Fibroblast of lung (primary cell): ENCODE measurements at regions not wholly inside any gene's neighbourhood (a gene's known extent, or its start where the extent isn't known, plus 50 kb on each side); places are given as distances from the start of the nearest gene placed in this dataset.

ENCODE experiments used
- DNase-seq, 2 donors: peaks; one replicate each; pipeline versions ENCODE4 v3.0.0 to v3.0.0-alpha.2; 2010; ENCODE audit warnings: low read depth in 2 of 2
- H2AFZ ChIP-seq: 2 replicates; pipeline ENCODE4 v1.5.1; 2012; ENCODE audit warnings: low read length, control low read depth, inconsistent platforms
- H3K27ac ChIP-seq: 2 replicates; pipeline ENCODE4 v1.5.1; 2011; ENCODE audit warnings: low read length, control low read depth; ENCODE audit not compliant: insufficient read depth
- H3K27me3 ChIP-seq: 2 replicates; pipeline ENCODE4 v1.5.1; 2011; ENCODE audit warnings: mild to moderate bottlenecking, low read length; ENCODE audit not compliant: control insufficient read depth, insufficient read depth
- H3K36me3 ChIP-seq: 2 replicates; pipeline ENCODE4 v1.5.1; 2011; ENCODE audit warnings: low read length; ENCODE audit not compliant: control insufficient read depth, insufficient read depth
- H3K4me1 ChIP-seq: 2 replicates; pipeline ENCODE4 v1.5.1; 2011; ENCODE audit warnings: low read length; ENCODE audit not compliant: control insufficient read depth, insufficient read depth; ENCODE audit errors: extremely low read depth
- H3K4me2 ChIP-seq: 2 replicates; pipeline ENCODE4 v1.5.1; 2011; ENCODE audit warnings: low read length, control low read depth; ENCODE audit not compliant: insufficient read depth; ENCODE audit errors: extremely low read depth
- H3K4me3 ChIP-seq, 4 experiments: fragments of 200-600 bp in 1 of 4; sonication (generic) in 1 of 4; replicated peaks in 1 of 4; 2 replicates each; pipeline ENCODE4 v1.5.1; 2011 to 2016; ENCODE audit warnings: low read length in 4 of 4, low read depth in 3 of 4, mild to moderate bottlenecking in 3 of 4, control low read depth in 2 of 4, inconsistent platforms in 1 of 4, mixed read lengths in 1 of 4; ENCODE audit not compliant: insufficient read depth in 1 of 4; ENCODE audit errors: control extremely low read depth in 1 of 4
- H3K79me2 ChIP-seq: 2 replicates; pipeline ENCODE4 v1.5.1; 2012; ENCODE audit warnings: mild to moderate bottlenecking, low read length, inconsistent platforms; ENCODE audit not compliant: control insufficient read depth, insufficient read depth
- H3K9ac ChIP-seq: 2 replicates; pipeline ENCODE4 v1.5.1; 2011; ENCODE audit warnings: mild to moderate bottlenecking, low read length, control low read depth; ENCODE audit not compliant: insufficient read depth
- H3K9me3 ChIP-seq: 2 replicates; pipeline ENCODE4 v1.5.1; 2012; ENCODE audit warnings: low read depth, low read length; ENCODE audit not compliant: control insufficient read depth, insufficient read depth
- H4K20me1 ChIP-seq: 2 replicates; pipeline ENCODE4 v1.5.1; 2011; ENCODE audit warnings: low read length; ENCODE audit not compliant: control insufficient read depth, insufficient read depth; ENCODE audit errors: extremely low read depth
- CTCF ChIP-seq, 2 donors: IDR thresholded peaks in 1 of 2; conservative IDR thresholded peaks in 1 of 2; 1 replicate in 1 of 2; 2 replicates in 1 of 2; pipeline ENCODE4 v1.5.1; 2011 to 2012; ENCODE audit warnings: low read length in 2 of 2, control low read depth in 1 of 2, inconsistent platforms in 1 of 2, low read depth in 1 of 2, mild to moderate bottlenecking in 1 of 2
- EZH2 ChIP-seq: IDR thresholded peaks from 2 replicates; pipeline ENCODE4 v1.5.1; 2012; ENCODE audit warnings: low read length, control low read depth, mild to moderate bottlenecking; ENCODE audit errors: missing control alignments

- Histone ChIP-seq H3K36me3 (no peaks in the 10 kb centered on the region), H2AFZ (no peak overlapping the region), H4K20me1 (no peaks in the 10 kb centered on the region), H3K4me2 (no peak overlapping the region), H3K27ac (no peak overlapping the region), H3K4me3 (no peak overlapping the region), H3K9me3 (no peaks in the 10 kb centered on the region), H3K4me1 (no peaks in the 10 kb centered on the region), H3K27me3 (no peaks in the 10 kb centered on the region), H3K9ac (no peak overlapping the region), H3K79me2 (no peaks in the 10 kb centered on the region)
- DNase-seq: no peak
- TF ChIP-seq CTCF (conservative IDR thresholded peaks at IDR 0.05 in 1 of 2, IDR thresholded peaks at IDR 0.05 in 1 of 2; ENCODE audit: low read depth in 1 of 2, low read length in 2 of 2) (no peak), EZH2 (no peak)
Observed at GRCh38 chr1:208967334-208967733, 616.2 kb upstream of the CAMK1G start.

- H3K4me2 ChIP-seq: no peak overlapping the region
- DNase-seq: no peak
- H3K36me3 ChIP-seq: no peaks in the 10 kb centered on the region
- no peak overlapping the region for H2AFZ ChIP-seq
- no peak overlapping the region for H3K4me3 ChIP-seq
- H3K27ac ChIP-seq: no peak overlapping the region
- TF ChIP-seq EZH2 (no peak), CTCF (conservative IDR thresholded peaks at IDR 0.05 in 1 of 2, IDR thresholded peaks at IDR 0.05 in 1 of 2; ENCODE audit: low read depth in 1 of 2, low read length in 2 of 2) (no peak)
- H3K4me1 ChIP-seq: no peaks in the 10 kb centered on the region
- no peaks in the 10 kb centered on the region for H3K27me3 ChIP-seq
- H3K9ac ChIP-seq: no peak overlapping the region
- H3K79me2 ChIP-seq: no peaks in the 10 kb centered on the region
- no peaks in the 10 kb centered on the region for H3K9me3 ChIP-seq
- no peaks in the 10 kb centered on the region for H4K20me1 ChIP-seq
Observed at GRCh38 chr1:208974717-208975116, 608.8 kb upstream of the CAMK1G start.

- no peak for DNase-seq
- no peaks in the 10 kb centered on the region for H3K4me1 ChIP-seq
- H3K36me3 ChIP-seq: no peaks in the 10 kb centered on the region
- no peaks in the 10 kb centered on the region for H3K9me3 ChIP-seq
- H3K4me3 ChIP-seq: no peak overlapping the region
- H2AFZ ChIP-seq: no peak overlapping the region
- no peak overlapping the region for H3K4me2 ChIP-seq
- no peaks in the 10 kb centered on the region for H3K27me3 ChIP-seq
- H3K27ac ChIP-seq: no peak overlapping the region
- TF ChIP-seq EZH2: no peak
- TF ChIP-seq CTCF (conservative IDR thresholded peaks at IDR 0.05 in 1 of 2, IDR thresholded peaks at IDR 0.05 in 1 of 2; ENCODE audit: low read depth in 1 of 2, low read length in 2 of 2): no peak
- no peak overlapping the region for H3K9ac ChIP-seq
- H4K20me1 ChIP-seq: no peaks in the 10 kb centered on the region
- H3K79me2 ChIP-seq: no peaks in the 10 kb centered on the region
Observed at GRCh38 chr1:208975456-208975855, 608.1 kb upstream of the CAMK1G start.
